ENCODE measurements at regions not wholly inside any gene's neighbourhood (a gene's known extent, or its start where the extent isn't known, plus 50 kb on each side); places are given as distances from the start of the nearest gene placed in this dataset.

- no peak overlapping the region for H3K27ac ChIP-seq
- TF ChIP-seq CTCF (conservative IDR thresholded peaks at IDR 0.05), result no peak
- TF ChIP-seq ZFX (IDR thresholded peaks at IDR 0.05), result no peak
Measured at GRCh38 chr12:22740656-22741355, 115.8 kb downstream of the ETNK1 start.

GRCh38 chr12:22743700-22744099 is 118.7 kb downstream of the ETNK1 start:
- H3K27ac ChIP-seq, result no peak overlapping the region
- TF ChIP-seq ZFX (IDR thresholded peaks at IDR 0.05) (no peak), CTCF (conservative IDR thresholded peaks at IDR 0.05) (no peak)

GRCh38 chr12:22744197-22744596 is 119.2 kb downstream of the ETNK1 start:
- H3K27ac ChIP-seq, result no peak overlapping the region
- no peak for TF ChIP-seq CTCF (conservative IDR thresholded peaks at IDR 0.05)

DNA sequence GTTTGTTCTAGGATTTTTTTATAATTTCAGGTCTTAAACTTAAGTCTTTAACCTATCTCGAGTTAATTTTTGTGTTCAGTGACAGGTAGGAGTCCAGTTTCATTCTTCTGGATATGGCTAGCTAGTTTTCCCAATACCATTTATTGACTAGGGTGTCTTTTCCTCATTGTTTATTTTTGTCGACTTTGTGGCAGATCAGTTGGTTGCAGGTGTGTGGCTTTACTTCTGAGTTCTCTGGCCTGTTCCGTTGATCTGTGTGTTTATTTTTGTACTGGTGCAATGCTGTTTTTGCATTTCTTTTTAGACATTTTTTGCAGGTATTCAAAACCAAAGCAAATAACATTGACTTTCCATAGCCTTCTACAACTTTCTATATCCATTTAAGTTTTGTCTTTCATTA is 121.7 kb downstream of the ETNK1 start:
- no peak for TF ChIP-seq ZFX (IDR thresholded peaks at IDR 0.05)
- TF ChIP-seq CTCF (conservative IDR thresholded peaks at IDR 0.05), result no peak
- no peak overlapping the region for H3K27ac ChIP-seq

GRCh38 chr12:22755629-22756028 is 130.7 kb downstream of the ETNK1 start:
- H3K27ac ChIP-seq, result no peak overlapping the region
- no peak for TF ChIP-seq ZFX (IDR thresholded peaks at IDR 0.05)
- TF ChIP-seq CTCF (conservative IDR thresholded peaks at IDR 0.05), result no peak

DNA sequence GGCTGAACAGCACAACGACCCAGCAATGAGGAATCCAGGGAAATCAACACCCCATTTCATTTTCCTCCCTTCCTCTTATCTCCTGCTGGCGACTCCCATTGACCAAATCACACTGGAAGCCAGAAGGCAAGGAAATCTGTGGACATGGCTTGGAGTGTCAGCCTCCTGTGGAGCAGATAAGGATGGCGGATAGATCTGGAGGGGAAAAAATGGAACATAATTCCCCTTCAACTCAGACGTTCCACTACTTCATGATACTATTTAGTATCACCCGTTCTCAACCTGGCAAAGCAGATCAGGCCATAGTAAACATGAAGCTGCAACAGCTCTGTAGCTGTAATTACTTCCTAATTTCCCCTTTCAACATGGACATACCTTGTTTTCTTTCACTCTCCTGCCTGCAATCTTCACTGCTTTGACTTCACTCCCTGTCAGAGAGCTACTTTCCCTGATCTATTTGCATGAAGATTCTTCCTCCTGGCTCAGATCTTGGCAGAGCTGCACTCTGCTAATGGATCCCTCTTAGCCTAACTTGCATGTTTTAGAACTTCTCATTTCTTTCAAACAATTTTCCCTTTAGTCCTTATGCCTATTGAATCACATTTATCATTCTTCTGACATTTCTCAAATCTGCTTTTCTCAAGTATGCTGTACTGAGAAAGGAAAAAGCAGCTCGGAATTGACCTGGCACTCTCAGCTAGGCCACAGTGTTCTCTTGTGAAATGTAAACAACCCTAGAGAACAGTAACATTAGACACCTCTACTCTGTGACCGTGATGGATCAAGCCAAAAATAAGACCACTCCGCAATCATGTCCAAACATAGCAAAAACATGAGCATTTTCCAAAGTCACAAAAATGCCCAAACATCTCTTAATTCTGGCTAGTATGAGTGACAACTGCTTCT is 135.1 kb downstream of the ETNK1 start:
- H3K27ac ChIP-seq, result no peak overlapping the region
- TF ChIP-seq CTCF (conservative IDR thresholded peaks at IDR 0.05), result no peak
- TF ChIP-seq ZFX (IDR thresholded peaks at IDR 0.05), result no peak

All from C4-2B (cell line).